ENCODE measurements at regions not wholly inside any gene's neighbourhood (a gene's known extent, or its start where the extent isn't known, plus 50 kb on each side); places are given as distances from the start of the nearest gene placed in this dataset.

GRCh38 chr15:69647142-69647513 lies 194.5 kb downstream of the RPLP1 start:
- no peak overlapping the region for H3K27ac Mint-ChIP-seq
- no peaks in the 10 kb centered on the region for H3K27me3 Mint-ChIP-seq (ENCODE audit: low read depth)
- TF ChIP-seq SP1 (CRISPR knock-in tag; conservative IDR thresholded peaks at IDR 0.05) (no peak), MYBL2 (CRISPR knock-in tag; IDR thresholded peaks at IDR 0.05) (no peak), CTCF (IDR thresholded peaks at IDR 0.05) (no peak), ZNF317 (CRISPR knock-in tag; IDR thresholded peaks at IDR 0.05; ENCODE audit: borderline replicate concordance, low read depth) (no peak), NR3C1 (CRISPR knock-in tag; conservative IDR thresholded peaks at IDR 0.05; ENCODE audit: low read depth) (no peak), ATF2 (CRISPR knock-in tag; IDR thresholded peaks at IDR 0.05; ENCODE audit: borderline replicate concordance, low read depth) (no peak), ATF3 (CRISPR knock-in tag; conservative IDR thresholded peaks at IDR 0.05) (no peak), ZNF671 (CRISPR knock-in tag; IDR thresholded peaks at IDR 0.05) (no peak), ETV6 (CRISPR knock-in tag; IDR thresholded peaks at IDR 0.05) (no peak), ZNF512 (CRISPR knock-in tag; IDR thresholded peaks at IDR 0.05; ENCODE audit: borderline replicate concordance) (no peak), PRDM15 (CRISPR knock-in tag; IDR thresholded peaks at IDR 0.05) (no peak), JUN (CRISPR knock-in tag; IDR thresholded peaks at IDR 0.05) (no peak), MLX (CRISPR knock-in tag; IDR thresholded peaks at IDR 0.05) (no peak), GABPB1 (CRISPR knock-in tag; IDR thresholded peaks at IDR 0.05) (no peak), CREM (CRISPR knock-in tag; IDR thresholded peaks at IDR 0.05) (no peak), ZNF532 (CRISPR knock-in tag; IDR thresholded peaks at IDR 0.05; ENCODE audit: borderline replicate concordance) (no peak)

More at GRCh38 chr15:69647142-69647513, 194.5 kb downstream of the RPLP1 start:
- Mint-ChIP-seq H3K4me3 (no peak overlapping the region), H3K9me3 (no peaks in the 10 kb centered on the region), H3K4me1 (peaks cover 38% of the 10 kb centered on the region), H3K36me3 (no peaks in the 10 kb centered on the region)
- DNase-seq (ENCODE audit: low spot score) (no peak), ATAC-seq (peak; percentile 48)
- ChIA-PET CTCF (interaction anchor here (0.8 to 1.1 kb wide), 2 partner anchors 43 to 185 kb away, joined by 3 to 5 read pairs; no protein-coding TSS in a partner anchor), POLR2A (interaction anchor here (1.1 kb wide), 1 partner anchor 454 kb away, joined by 3 read pairs; no protein-coding TSS in a partner anchor)

Data from WTC11 (cell line).